NCI-H146 treated with DMSO at 0.1 percent for 48 hours (cell line): ENCODE measurements at regions not wholly inside any gene's neighbourhood (a gene's known extent, or its start where the extent isn't known, plus 50 kb on each side); places are given as distances from the start of the nearest gene placed in this dataset.
A peak's percentile ranks its signal among the peaks of the same experiment; 100 is the strongest.
"Not testable (repeated sequence)": the region's sequence is repeated elsewhere in the genome, so short reads cannot be mapped to it uniquely, and the experiment has no call there.

Source experiments
- DNase-seq: peaks from one replicate; lab custom pipeline; 2025; ENCODE audit not compliant: unreplicated experiment; lab: John Stamatoyannopoulos, UW

GRCh38 chr2:207321514-207321913, 155.8 kb upstream of the KLF7 start:
- no peak for DNase-seq

DNA sequence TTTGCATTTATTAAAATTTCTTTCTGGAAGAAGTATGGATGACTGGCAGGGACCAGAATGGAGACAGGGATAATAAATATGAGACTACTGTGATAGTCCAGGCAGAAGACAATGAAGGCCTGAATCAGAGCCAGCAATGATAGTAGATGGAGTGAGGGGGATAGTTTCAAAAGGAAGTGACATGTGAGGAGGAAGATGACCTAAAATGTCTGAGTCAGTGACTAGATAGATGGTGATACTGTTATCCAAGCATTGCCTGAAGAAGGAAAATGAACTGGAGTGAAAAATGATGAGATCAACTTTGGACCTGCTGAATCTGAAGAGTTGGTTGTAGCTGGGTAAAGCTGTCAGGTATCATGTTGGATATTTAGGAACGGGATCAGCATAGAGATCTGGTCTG, 158.3 kb upstream of the KLF7 start:
- DNase-seq, result no peak

- DNase-seq, result no peak
Measured at GRCh38 chr2:207327513-207327912, 161.8 kb upstream of the KLF7 start.

DNA sequence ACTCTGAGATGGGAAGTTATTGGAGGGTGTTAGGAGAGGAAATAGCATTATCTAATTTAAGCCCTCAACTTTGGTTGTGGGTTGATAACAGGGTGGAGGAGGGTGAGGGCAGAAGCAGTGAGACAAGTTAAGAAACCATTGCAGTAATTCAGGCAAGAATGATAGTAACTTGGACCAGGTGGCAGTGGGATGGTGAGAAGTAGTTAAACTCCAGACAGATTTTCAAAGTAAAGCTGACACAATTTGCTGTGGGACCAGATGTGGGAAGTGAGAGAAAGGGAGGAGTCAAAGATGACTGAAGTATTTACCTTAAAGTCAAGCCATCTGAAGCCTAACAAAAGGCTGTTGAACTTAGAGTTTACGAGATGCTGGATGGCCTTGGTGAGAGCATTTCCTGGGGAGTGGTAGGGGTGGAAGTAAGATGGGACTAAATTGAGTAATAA, 163.2 kb upstream of the KLF7 start:
- DNase-seq, result no peak

DNA sequence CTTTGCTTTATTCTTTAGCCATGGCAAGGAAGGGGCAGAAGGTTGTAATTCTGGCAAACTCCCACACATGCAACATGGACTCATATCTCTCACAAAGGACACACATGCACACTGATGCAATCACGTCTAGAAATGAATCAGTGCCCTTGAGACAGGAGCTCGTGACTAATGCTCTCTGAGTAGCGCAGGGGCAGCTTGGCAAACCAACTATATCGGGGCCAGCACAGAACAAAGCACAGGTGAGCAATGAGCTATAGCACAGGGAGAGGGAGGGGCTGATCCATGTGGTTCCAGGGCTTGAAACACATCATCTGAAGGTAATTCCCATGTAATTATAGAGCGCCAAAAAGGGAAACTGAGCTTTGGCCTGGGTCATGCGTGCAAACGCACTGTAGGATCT, 165.2 kb upstream of the KLF7 start:
- DNase-seq, result no peak

DNA sequence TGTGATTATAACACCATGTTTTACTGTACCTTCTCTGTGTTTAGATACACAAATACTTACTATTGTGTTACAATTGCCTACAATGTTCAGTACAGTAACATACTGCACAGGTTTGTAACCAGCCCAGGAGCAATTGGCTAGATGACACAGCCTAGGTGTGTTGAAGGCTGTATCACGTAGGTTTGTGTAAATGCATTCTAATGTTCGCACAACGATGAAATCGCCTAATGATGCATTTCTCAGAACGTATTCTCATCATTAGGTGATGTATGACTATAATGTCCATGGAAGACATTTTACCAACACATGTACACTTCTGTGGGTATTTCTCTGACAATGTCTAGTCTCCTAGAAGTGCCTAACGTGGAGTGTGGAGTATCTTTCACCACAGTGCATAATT, 165.9 kb upstream of the KLF7 start:
- no peak for DNase-seq

GRCh38 chr2:207332480-207333212, 166.9 kb upstream of the KLF7 start:
- no peak for DNase-seq

DNA sequence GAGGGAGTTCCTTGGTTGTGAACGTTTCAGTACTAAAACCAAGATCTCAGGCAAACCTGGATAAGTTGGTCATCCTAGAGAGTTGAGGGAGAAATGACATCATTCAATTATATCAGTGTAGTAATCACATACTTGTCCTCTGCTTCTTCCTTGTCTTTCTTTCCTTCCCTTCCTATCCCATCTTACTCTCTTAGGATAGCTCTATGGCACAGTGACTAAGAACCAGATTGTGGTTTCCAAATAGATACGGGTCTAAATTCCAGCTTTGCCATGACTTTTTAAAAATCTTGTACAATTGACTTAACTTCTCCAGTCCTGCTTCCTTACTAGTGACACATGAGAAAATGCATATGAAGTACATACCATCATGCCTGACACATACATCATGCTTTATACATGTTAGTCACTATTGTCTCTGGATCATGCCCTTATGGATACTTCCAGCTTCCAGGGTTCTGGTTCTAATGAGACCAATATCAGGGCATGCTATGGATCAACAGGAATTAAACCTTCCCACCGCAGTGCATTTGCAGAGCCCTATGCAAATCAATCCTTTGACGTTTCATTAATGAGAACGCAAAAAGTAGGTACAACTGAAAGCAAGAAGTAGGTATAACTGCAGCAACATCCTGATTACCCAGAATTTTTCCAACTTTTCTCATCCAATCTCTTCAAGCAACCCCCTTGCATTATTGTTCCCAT, 168.0 kb upstream of the KLF7 start:
- no peak for DNase-seq

DNA sequence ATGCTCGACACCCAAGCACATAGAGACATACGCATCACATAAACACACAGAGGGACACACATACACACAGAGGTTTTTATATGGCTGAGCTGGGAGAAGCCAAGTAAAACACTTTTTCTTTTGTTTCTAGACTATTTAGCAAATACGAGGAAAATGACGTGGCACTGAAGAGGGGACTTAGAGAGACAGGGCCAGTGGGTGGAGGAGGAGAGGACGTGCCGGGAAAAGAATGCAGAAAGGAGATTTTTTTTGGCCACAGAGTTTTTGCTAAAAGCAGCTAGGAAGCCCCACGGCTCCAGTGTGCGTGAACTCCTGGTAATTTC, 168.5 kb upstream of the KLF7 start:
- DNase-seq, result no peak

GRCh38 chr2:207334624-207335371, 169.1 kb upstream of the KLF7 start:
- peak; percentile 1 for DNase-seq

- no peak for DNase-seq
Measured at GRCh38 chr2:207337234-207338219, 171.8 kb upstream of the KLF7 start.

DNA sequence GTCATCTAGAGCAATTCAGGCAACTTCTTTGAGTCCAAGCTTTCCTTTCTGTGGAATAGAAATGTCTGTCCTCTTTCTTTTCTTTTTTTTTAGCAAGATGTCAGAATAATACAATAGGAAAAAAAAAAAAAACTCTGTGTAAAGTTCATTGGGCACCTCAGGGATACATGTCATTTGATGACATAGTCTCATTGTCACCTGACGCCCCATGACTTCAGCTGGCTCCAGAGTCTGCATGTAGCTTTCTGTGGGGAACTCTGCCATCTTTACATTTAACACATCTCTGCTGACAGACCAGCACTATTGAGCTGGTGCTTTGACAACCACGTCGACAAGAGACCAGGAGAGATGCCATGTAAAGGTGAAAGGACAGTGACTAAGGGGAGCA, 172.5 kb upstream of the KLF7 start:
- DNase-seq, result no peak

- no peak for DNase-seq
Measured at GRCh38 chr2:207338610-207339009, 172.9 kb upstream of the KLF7 start.

DNA sequence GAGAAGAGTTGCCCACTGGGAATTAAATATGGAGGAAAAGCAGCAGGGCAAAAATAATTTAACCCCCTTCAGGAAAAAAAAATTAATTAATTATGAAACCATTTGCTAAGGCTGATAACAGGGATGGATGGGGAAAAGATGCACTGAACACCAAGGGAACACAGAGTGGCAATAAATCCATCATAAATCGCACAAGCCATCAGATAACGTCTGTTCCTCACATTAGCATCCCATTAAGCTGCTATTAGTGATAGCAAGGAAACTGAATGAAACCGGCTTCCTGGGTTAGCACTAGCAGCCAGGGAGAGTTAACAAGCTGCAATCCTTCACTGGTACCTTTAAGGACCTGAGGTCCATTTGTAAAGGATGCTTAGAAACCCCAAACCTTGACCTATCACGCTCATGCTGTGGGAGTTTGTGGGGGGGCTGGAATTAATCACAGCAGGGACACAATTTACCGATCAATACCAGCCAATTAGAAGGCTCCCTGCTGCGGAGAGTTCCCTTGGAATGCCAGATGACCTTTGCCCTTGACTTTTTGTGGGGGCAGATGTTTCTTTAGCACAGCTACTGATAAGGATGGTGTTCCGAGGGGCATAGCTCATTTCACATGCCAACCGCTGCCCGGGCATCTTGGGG, 175.5 kb upstream of the KLF7 start:
- DNase-seq, result peak; percentile 31

DNA sequence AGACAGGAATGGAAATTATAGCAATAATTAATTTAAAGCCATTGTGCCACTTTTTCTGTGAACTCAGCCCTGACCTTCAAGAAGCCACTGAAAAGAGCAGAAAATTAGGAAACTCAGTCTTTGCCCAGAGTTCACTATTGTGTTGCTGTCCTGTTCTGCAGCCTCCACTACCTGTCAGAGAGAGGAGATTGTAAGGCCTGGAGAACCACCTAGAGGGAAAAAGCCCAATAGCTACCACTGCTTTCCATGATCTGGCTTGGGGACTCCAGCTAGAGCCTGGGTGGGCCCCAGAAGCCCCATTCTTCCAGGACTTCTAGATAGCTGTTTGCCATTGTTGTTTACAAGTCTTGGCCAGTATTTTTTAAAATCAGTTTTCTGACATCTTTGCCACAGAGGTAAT, 176.1 kb upstream of the KLF7 start:
- no peak for DNase-seq

DNA sequence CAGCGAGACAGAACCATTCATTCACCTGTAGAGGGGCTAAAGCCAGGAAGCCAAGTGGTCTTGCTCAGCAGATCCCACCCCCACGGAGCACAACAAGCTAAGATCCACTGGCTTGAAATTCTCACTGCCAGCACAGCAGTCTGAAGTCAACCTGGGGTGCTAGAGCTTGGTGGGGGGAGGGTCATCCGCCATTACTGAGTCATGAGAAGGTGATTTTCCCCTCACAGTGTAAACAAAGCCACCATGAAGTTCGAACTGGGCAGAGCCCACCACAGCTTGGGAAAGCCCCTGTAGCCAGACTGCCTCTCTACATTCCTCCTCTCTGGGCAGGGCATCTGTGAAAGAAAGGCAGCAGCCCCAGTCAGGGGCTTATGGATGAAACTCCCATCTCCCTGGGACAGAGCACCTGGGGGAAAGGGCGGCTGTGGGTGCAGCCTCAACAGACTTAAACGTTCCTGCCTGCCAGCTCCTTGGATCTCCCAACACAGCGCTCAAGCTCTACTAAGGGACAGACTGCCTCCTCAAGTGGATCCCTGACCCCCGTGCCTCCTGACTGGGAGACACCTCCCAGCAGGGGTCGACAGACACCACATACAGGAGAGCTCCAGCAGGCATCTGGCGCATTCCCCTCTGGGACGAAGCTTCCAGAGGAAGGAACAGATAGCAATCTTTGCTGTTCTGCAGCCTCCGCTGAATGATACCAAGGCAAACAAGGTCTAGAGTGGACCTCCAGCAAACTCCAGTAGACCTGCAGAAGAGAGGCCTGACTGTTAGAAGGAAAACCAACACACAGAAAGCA, 179.0 kb upstream of the KLF7 start:
- DNase-seq, result not testable (repeated sequence)

DNA sequence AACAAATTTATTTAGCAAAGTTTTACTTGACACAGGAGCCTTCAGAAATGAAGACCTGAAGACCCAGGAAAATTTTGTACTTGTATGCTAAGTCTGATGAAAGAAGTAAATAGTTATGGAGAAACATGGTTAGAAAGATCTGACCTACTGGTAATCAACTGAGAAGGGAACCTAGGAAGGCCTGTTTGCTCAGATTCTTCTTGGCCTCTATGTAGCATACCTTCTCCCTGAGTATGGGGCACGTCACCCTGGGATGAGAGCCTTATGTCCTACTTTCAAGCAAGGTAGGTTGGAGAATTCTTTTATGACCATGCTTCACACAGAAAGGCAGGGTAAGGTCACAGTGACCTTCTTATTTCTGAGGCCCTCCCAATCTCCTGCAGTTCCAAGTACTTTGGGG, 178.6 kb upstream of the CREB1 start:
- DNase-seq, result no peak

DNA sequence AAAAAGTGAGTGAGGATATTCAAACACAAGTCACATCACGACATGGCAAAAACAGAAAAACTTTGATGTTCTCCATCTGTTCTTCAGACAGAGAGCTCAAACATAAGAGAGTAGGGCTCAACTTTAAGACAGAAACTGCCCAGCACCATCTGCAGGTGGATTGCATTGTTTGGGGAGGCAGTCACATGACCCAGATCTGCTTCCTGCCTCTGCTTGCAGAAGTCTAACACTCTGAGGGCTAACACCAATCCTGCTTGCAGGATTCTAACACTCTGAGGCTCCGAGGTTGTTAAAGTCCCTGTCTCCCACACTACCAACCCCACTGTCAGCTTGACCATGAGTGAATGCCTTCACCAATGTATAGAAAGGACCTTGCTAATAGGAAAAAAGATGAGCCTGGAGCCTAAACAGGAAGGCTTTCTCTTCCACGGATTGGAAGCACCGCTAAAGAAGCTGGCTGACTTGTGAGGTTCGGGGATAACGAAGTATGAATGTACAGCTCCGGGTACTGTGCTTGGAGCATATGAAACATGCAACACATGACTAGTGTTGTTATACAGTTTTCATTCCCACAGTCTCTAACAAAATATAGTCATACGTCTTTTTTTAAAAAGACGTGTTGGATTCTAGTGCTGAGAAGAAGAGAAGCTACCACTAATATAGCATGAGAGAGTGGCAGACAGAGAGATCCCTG, 176.6 kb upstream of the CREB1 start:
- DNase-seq, result no peak

GRCh38 chr2:207353836-207354235, 175.9 kb upstream of the CREB1 start:
- DNase-seq, result no peak
